Stimulated activated naive B cell treated with anti-CD40 and anti-IgM and Interleukin-4, amounts not matched to agents 10 μg/mL and 1 μg/mL and 100 μg/mL, for 72 hours (primary cell): ENCODE measurements at regions not wholly inside any gene's neighbourhood (a gene's known extent, or its start where the extent isn't known, plus 50 kb on each side); places are given as distances from the start of the nearest gene placed in this dataset.

Experiments used
- ATAC-seq, 2 donors: fragments of 150-1000 bp; cut with Tn5 transposase; replicated peaks; 2 replicates each; pipeline ENCODE4 v1.10.0; 2021; ENCODE audit warnings: moderate library complexity in 1 of 2
- DNase-seq: peaks from one replicate; pipeline ENCODE4 v3.0.0; 2021
- H3K27ac Mint-ChIP-seq: one replicate; pipeline ENCODE4 v1.8.0; 2022; ENCODE audit warnings: mild to moderate bottlenecking, mixed read lengths
- H3K27me3 Mint-ChIP-seq, 2 donors: one replicate each; pipeline ENCODE4 v1.8.0; 2022; ENCODE audit warnings: mixed read lengths in 2 of 2
- H3K36me3 Mint-ChIP-seq, 2 donors: one replicate each; pipeline ENCODE4 v1.8.0; 2022; ENCODE audit warnings: mixed read lengths in 2 of 2, mild to moderate bottlenecking in 1 of 2
- H3K4me1 Mint-ChIP-seq, 2 donors: one replicate each; pipeline ENCODE4 v1.8.0; 2022; ENCODE audit warnings: mixed read lengths in 2 of 2, mild to moderate bottlenecking in 1 of 2
- H3K4me3 Mint-ChIP-seq, 2 donors: one replicate each; pipeline ENCODE4 v1.8.0; 2022; ENCODE audit warnings: mild to moderate bottlenecking in 2 of 2, mixed read lengths in 2 of 2, moderate library complexity in 1 of 2
- H3K9me3 Mint-ChIP-seq, 2 donors: one replicate each; pipeline ENCODE4 v1.8.0; 2022; ENCODE audit warnings: mixed read lengths in 2 of 2, mild to moderate bottlenecking in 1 of 2

DNA sequence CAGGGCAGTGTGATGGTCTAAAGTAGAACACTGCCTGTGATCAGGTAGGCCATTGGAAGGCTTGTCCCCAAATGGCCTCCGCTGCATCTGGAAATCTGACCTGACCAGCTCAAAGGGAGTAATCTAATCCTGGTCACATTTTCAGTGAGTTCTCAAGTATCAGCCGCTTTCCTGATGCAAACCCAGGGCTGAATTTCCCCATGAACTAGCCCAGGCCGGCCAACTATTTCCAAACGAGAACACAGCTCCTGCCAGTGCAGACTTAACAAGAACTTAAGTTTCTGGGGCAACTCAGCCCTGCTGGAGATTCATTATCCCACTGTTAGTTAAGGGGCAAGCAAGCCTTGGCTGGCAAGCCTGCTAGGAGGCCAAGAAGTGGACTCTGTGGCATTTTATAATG, 59.6 kb upstream of the FAM180A start:
- Mint-ChIP-seq H3K27me3 (peaks cover 4 to 21% of the 10 kb centered on the region in 2 donors), H3K27ac (no peak overlapping the region), H3K36me3 (no peaks in the 10 kb centered on the region), H3K4me1 (no peaks in the 10 kb centered on the region), H3K9me3 (no peaks in the 10 kb centered on the region), H3K4me3 (no peak overlapping the region)
- no peak for ATAC-seq
- no peak for DNase-seq

DNA sequence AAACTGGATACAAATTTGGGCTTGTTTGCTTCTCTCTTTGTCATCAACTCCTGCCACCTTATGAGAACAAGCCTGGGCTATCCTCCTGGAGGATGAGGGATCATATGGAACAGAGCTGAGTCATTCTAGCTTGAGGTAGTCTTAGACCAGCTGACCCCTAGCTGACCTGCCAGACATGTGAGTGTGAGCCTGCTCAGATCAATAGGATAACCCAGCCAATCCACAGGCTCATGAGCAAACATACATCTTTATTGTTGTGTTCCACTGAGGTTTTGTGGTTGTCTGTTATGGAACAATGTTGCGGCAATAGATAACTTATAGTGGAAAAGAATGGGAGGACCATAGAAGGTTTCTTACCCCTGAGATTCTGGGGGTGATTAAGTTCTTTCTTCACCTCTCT, 54.5 kb upstream of the FAM180A start:
- H3K36me3 Mint-ChIP-seq: no peaks in the 10 kb centered on the region

DNA sequence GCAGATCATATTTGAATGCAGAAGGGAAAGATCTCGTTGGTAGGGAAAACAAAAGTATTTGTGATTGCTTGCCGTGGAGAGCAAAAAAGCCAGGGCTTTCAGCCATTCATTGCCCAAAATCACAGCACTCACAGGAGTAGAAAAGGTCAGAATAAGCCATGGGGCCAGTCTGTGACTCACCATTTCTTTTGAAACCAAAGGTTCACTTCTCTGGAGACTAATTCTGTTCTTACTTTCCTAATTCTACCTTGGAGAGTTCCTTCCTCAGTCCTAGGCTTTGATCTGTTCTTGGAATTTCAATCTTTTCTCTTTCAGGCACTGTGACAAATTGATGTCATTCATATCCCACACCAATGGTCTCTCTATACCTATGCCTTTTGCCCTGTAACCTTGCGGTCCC, 54.1 kb upstream of the FAM180A start:
- H3K27ac Mint-ChIP-seq: no peak overlapping the region
- no peak for DNase-seq
- H3K4me1 Mint-ChIP-seq: peaks cover 4 to 11% of the 10 kb centered on the region in 2 donors
- no peaks in the 10 kb centered on the region for H3K36me3 Mint-ChIP-seq
- H3K9me3 Mint-ChIP-seq: no peaks in the 10 kb centered on the region
- no peak for ATAC-seq
- no peak overlapping the region for H3K4me3 Mint-ChIP-seq
- H3K27me3 Mint-ChIP-seq: peaks cover 17 to 23% of the 10 kb centered on the region in 2 donors

More for the DNA sequence above, 54.5 kb upstream of the FAM180A start:
- ATAC-seq (no peak), DNase-seq (no peak)
- Mint-ChIP-seq H3K27me3 (peaks cover 17 to 23% of the 10 kb centered on the region in 2 donors), H3K4me3 (no peak overlapping the region), H3K9me3 (no peaks in the 10 kb centered on the region), H3K4me1 (peaks cover 4 to 11% of the 10 kb centered on the region in 2 donors), H3K27ac (no peak overlapping the region)

DNA sequence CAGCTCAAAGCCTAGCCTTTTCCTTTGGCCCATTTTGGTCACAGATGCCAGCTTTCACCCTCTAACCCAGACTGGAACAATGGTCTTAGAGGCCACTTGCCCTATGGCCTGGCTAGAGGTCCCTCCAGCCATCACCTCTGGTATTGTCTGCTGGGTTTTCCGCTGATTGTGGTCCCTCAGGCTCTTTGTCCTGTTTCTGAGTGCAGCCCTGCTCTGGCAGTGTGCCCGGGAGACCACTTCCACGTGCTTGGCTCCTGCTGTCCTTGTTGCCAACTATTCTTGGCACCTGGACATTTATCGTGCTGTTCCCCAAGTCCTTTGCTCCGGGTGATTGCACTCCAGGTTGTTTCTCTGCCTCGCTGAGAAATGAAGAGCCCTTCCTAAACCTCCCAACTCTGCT, 53.3 kb upstream of the FAM180A start:
- peaks cover 17 to 23% of the 10 kb centered on the region in 2 donors for H3K27me3 Mint-ChIP-seq

DNA sequence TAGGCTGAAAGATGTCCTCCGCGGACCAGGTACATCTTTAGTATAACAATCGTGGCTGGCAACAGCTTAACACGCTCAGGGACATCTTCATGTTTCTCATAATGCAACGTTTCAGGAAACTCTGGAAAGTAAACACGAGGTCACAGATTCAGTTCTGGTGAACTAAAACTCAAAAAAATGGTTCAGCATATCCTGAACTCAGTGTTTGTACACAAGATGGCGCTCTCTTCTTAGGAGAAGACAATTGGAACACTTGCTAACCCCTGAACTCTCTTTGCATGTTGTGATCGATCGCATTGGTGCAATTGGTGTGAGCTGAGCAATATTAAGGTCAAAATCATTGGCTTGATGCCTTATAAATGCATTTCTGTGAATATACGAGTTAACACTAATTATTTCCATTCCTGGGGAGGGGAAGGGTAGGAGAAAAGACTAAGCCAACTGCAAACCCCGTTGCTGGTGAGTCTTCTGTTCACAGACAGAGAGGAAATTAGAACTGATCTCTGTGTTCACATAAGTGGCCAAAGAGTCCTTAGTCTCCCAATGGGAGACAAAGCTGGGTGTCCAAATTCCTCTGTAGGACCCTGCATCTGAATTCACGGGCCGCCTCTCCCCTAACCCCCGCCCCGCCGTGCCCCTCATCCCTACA, 52.6 kb upstream of the FAM180A start:
- DNase-seq (peak; percentile 35), ATAC-seq (peak; percentile 74 to 87)
- no peak overlapping the region for H3K27ac Mint-ChIP-seq
- H3K9me3 Mint-ChIP-seq: no peaks in the 10 kb centered on the region
- H3K27me3 Mint-ChIP-seq: peaks cover 17 to 23% of the 10 kb centered on the region in 2 donors
- peak overlapping the region in 1 of 2 donors; percentile 33 for H3K4me3 Mint-ChIP-seq
- H3K4me1 Mint-ChIP-seq: peaks cover 4 to 11% of the 10 kb centered on the region in 2 donors
- no peaks in the 10 kb centered on the region for H3K36me3 Mint-ChIP-seq

More for the DNA sequence above, 53.3 kb upstream of the FAM180A start:
- H3K4me3 Mint-ChIP-seq: no peak overlapping the region
- peak overlapping the region; percentile 1 for H3K27ac Mint-ChIP-seq
- no peaks in the 10 kb centered on the region for H3K9me3 Mint-ChIP-seq
- DNase-seq (no peak), ATAC-seq (no peak)
- H3K4me1 Mint-ChIP-seq: peaks cover 4 to 11% of the 10 kb centered on the region in 2 donors
- H3K36me3 Mint-ChIP-seq: no peaks in the 10 kb centered on the region

DNA sequence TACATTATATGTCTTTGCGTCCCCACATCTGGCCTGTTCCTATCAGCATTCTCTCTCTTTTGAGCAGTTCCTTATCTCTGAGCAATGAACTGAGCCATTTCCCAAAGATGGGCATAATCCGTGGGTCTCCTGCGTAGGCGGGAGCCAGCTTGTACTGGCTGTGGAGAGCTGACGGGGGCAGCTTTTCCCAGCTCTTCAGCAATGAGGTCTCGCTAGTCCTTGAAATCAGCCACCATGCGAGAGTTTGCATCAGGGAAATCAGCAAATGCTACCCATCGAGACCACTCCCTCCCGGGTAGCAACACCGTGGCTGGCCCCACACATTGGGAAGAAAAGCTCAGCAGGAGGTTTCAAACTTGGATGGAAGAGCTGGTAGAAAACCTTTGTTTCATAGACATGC, 51.9 kb upstream of the FAM180A start:
- no peak for ATAC-seq
- H3K27me3 Mint-ChIP-seq: peaks cover 17 to 23% of the 10 kb centered on the region in 2 donors
- H3K4me1 Mint-ChIP-seq: peaks cover 4 to 11% of the 10 kb centered on the region in 2 donors
- H3K27ac Mint-ChIP-seq: no peak overlapping the region
- no peak for DNase-seq
- no peaks in the 10 kb centered on the region for H3K36me3 Mint-ChIP-seq
- H3K9me3 Mint-ChIP-seq: no peaks in the 10 kb centered on the region
- H3K4me3 Mint-ChIP-seq: no peak overlapping the region

DNA sequence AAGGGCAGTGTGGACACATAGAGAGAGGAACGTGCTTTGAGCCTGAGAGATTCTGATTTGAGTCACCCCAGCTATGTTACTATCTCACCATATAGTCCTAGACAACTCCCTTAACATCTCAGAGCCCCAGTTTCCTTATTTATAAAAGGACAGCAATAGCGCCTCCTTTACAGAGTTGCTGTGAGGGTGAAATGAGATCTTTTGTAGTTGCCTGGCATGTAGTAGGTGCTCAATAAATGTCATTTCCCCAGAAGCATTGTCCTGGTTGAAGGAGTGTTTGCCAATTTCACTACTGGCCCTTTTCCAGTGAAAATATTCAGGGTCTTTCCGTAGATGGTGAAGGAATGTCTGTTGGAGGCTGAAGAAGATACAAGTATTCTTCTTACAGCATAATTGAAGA, 51.3 kb upstream of the FAM180A start:
- DNase-seq (no peak), ATAC-seq (no peak)
- Mint-ChIP-seq H3K27me3 (peaks cover 17 to 23% of the 10 kb centered on the region in 2 donors), H3K4me3 (no peak overlapping the region), H3K27ac (no peak overlapping the region), H3K4me1 (peaks cover 4 to 11% of the 10 kb centered on the region in 2 donors), H3K9me3 (no peaks in the 10 kb centered on the region), H3K36me3 (no peaks in the 10 kb centered on the region)
